OCI-LY7 (cell line): ENCODE measurements at regions not wholly inside any gene's neighbourhood (a gene's known extent, or its start where the extent isn't known, plus 50 kb on each side); places are given as distances from the start of the nearest gene placed in this dataset.

Source experiments
- EZH2phosphoT487 ChIP-seq: fragments of 200-600 bp; sonication (generic); IDR thresholded peaks from 2 replicates; pipeline ENCODE4 v1.6.1; 2018; ENCODE audit warnings: low read depth, borderline replicate concordance, mild to moderate bottlenecking, mixed run types, antibody characterized with exemption, low read length, moderate library complexity, mixed read lengths
- TF ChIP-seq, protein P1 (sequence below): fragments of 200-600 bp; sonication (generic); conservative IDR thresholded peaks from 2 replicates; pipeline ENCODE4 v1.5.1; 2014; ENCODE audit warnings: mild to moderate bottlenecking, antibody characterized with exemption, low read length, moderate library complexity, mixed read lengths

DNA sequence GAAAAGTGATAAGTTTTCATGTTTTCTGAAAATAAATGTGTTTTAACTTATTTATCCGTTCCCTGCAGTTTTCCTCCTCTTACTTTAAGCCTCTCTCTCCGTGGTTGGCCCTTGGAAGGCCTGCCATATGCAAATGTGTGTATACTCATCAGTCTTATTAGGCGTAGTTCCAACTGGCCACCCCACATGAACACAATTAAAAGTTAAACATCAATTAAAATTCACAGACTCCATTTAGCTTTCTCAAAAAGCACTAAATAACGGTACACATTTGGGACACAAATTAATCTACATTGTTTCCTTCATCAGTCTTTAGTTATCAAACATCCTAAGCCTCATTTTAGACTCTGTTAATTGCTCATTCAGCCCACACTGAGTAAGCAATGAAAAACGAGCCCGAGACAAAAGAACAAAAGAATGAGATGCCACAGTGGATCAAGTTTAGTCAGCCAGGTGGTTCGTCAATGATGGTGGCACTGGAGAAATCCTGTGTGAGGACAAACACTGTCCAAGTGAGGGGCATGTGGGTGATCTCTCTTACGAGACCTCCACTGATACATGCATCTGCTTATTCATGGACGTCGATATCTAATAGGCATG, 76.0 kb upstream of the TMCC3 start:
- TF ChIP-seq, protein P1, sequence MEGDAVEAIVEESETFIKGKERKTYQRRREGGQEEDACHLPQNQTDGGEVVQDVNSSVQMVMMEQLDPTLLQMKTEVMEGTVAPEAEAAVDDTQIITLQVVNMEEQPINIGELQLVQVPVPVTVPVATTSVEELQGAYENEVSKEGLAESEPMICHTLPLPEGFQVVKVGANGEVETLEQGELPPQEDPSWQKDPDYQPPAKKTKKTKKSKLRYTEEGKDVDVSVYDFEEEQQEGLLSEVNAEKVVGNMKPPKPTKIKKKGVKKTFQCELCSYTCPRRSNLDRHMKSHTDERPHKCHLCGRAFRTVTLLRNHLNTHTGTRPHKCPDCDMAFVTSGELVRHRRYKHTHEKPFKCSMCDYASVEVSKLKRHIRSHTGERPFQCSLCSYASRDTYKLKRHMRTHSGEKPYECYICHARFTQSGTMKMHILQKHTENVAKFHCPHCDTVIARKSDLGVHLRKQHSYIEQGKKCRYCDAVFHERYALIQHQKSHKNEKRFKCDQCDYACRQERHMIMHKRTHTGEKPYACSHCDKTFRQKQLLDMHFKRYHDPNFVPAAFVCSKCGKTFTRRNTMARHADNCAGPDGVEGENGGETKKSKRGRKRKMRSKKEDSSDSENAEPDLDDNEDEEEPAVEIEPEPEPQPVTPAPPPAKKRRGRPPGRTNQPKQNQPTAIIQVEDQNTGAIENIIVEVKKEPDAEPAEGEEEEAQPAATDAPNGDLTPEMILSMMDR, result no peak
- TF ChIP-seq EZH2phosphoT487, result no peak
